Stomach smooth muscle (tissue), 2 donors: ENCODE measurements at regions not wholly inside any gene's neighbourhood (a gene's known extent, or its start where the extent isn't known, plus 50 kb on each side); places are given as distances from the start of the nearest gene placed in this dataset.

Source experiments
- H3K27ac ChIP-seq: one replicate; pipeline ENCODE4 v1.7.0; 2013; ENCODE audit warnings: mild to moderate bottlenecking, low read length, inconsistent platforms
- H3K27me3 ChIP-seq, 2 donors: one replicate each; pipeline ENCODE4 v1.7.0; 2013; ENCODE audit warnings: low read length in 2 of 2; ENCODE audit not compliant: insufficient read depth in 2 of 2, control insufficient read depth in 1 of 2
- H3K36me3 ChIP-seq, 2 donors: one replicate each; pipeline ENCODE4 v1.7.0; 2013; ENCODE audit warnings: low read length in 2 of 2; ENCODE audit not compliant: control insufficient read depth in 2 of 2, insufficient read depth in 2 of 2
- H3K4me1 ChIP-seq: one replicate; pipeline ENCODE4 v1.7.0; 2013; ENCODE audit warnings: low read length; ENCODE audit not compliant: control insufficient read depth, insufficient read depth
- H3K4me3 ChIP-seq, 2 donors: one replicate each; pipeline ENCODE4 v1.7.0; 2013; ENCODE audit warnings: low read length in 2 of 2
- H3K9ac ChIP-seq, 2 donors: one replicate each; pipeline ENCODE4 v1.7.0; 2013; ENCODE audit warnings: low read length in 2 of 2, mild to moderate bottlenecking in 1 of 2
- H3K9me3 ChIP-seq, 2 donors: one replicate each; pipeline ENCODE4 v1.7.0; 2013; ENCODE audit warnings: low read length in 2 of 2; ENCODE audit not compliant: control insufficient read depth in 2 of 2
- donor health status: healthy.
- donor health status: Pancreatic carcinoma.

DNA sequence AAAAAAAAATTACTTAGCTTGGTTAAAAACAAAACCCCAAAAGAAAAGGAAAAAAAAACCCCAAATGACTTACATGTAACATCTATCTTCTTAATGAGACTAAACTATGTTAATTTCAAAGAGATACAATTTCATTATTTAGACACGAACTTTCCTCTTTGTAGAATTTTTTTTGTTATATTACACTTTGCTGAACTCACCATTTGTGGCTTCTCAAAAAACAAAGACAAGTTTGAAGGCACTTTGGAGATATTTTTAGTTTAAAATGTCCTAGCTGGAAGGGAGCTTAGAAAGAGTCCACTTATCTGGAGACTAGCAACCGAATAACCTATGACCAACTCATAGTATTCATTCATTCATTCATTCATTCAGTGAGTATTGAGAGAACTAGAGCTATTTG, 301.7 kb upstream of the ROPN1 start:
- no peaks in the 10 kb centered on the region for H3K36me3 ChIP-seq
- H3K9ac ChIP-seq: no peak overlapping the region
- no peaks in the 10 kb centered on the region for H3K9me3 ChIP-seq
- no peak overlapping the region for H3K27ac ChIP-seq
- peaks cover 26% of the 10 kb centered on the region for H3K4me1 ChIP-seq
- H3K4me3 ChIP-seq: no peak overlapping the region
- H3K27me3 ChIP-seq: no peaks in the 10 kb centered on the region

DNA sequence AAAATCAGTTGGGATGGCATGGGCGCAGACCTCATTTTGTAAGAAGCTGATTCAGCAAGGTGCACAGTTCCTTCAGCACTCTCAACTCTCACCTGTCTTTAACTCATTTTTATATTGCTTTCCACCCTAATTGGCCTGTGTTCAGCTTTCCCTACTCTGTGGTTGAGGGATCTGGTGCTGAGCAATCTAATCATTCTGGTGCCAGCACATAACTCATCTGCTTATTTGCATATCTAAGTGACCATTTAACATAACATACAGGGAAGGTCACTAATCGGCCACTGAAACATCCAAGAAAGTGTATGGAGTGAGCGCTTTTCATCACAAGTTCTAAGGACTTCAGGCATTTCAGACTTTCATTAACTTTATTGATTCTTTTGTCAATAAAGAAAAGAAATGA, 303.4 kb upstream of the ROPN1 start:
- Histone ChIP-seq H3K9me3 (no peaks in the 10 kb centered on the region), H3K9ac (no peak overlapping the region), H3K4me3 (no peak overlapping the region), H3K36me3 (no peaks in the 10 kb centered on the region), H3K4me1 (peaks cover 25% of the 10 kb centered on the region), H3K27me3 (no peaks in the 10 kb centered on the region), H3K27ac (no peak overlapping the region)

DNA sequence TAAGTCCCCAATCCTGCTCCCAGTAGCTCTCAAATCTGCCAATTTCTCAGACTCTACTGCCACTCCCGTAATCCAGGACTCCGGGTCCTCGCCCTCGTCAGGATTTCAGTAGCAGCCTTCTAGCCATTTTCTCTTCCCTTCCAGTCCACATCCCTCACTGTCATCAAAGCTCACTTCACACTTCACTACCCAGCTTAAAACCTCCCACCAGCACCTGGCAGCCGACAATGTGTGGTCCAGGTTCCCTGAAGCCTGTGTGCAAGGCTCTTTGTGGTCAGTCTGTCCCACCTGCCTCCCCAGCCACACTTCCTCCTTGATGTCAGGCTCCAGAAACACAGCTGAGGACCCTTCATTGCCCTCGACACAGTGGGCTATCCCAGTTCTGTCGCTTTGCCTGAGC, 304.5 kb upstream of the ROPN1 start:
- no peaks in the 10 kb centered on the region for H3K9me3 ChIP-seq
- peaks cover 21% of the 10 kb centered on the region for H3K4me1 ChIP-seq
- H3K27me3 ChIP-seq: no peaks in the 10 kb centered on the region
- no peak overlapping the region for H3K4me3 ChIP-seq
- no peak overlapping the region for H3K9ac ChIP-seq
- no peak overlapping the region for H3K27ac ChIP-seq
- no peaks in the 10 kb centered on the region for H3K36me3 ChIP-seq

DNA sequence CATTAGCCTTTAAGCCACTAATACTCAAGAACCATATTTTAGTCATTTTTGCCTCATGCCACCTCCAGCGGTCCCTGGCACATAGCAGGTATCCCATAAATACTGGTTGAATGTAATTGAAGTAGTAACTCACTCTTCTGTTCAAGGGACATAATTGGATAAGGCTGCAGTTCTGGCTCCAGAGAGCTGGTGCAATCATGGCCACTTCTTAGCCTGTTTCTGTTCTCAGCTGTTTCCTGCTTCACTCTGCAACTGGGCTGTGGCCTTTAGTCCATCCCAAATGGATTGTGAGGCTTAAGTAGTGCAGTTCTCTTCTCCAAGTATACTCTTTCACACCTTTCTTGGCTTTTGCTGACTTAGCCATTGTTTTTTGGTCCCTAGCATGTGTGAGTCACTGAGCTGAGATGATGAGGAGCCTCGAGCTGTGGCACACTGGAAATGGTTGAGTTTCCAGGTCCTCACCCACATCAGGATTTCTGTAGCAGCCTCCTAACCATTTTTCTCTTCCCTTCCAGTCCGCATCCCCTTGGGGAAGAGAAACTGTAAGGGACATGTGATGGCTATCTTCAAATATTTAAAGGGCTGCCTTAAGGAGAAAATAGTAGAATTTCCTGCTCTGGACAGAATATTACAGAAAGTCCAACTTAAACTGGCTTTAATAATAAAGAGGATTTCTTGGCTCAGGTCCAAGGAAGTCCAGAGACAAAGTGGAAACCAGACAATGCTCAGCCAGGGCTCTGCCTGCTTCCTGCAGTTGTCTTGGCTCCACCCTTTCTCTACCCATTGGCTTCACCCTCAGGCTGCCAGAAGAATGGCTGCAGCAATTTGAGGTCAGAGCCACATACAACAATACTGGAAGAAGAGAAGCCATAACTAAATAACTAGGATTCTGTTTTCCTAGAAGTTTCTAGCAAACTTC, 305.4 kb upstream of the ROPN1 start:
- no peak overlapping the region for H3K27ac ChIP-seq
- H3K4me1 ChIP-seq: peaks cover 17% of the 10 kb centered on the region
- H3K9ac ChIP-seq: no peak overlapping the region
- no peaks in the 10 kb centered on the region for H3K36me3 ChIP-seq
- H3K4me3 ChIP-seq: no peak overlapping the region
- H3K9me3 ChIP-seq: no peaks in the 10 kb centered on the region
- no peaks in the 10 kb centered on the region for H3K27me3 ChIP-seq

DNA sequence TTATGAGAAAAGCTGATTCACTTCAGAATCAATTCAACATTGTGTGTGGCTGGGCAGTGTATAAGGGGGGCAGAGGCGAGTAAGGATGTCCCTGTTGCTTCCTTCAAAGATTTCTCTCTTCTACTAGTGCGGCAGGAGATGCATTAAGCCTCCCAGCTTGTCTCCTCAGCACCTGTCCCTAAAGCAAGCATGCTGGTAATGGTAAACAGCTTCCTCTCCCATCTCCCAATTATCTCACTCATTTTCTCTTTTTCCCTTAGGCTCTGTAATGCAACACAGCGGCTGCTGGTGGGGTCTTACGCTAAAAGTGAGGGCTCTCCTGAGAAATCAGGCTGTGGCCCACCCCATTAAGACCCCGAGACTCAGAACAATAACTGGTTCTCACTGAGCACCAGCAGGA, 306.4 kb upstream of the ROPN1 start:
- H3K27me3 ChIP-seq: no peaks in the 10 kb centered on the region
- H3K4me3 ChIP-seq: no peak overlapping the region
- H3K27ac ChIP-seq: no peak overlapping the region
- no peaks in the 10 kb centered on the region for H3K36me3 ChIP-seq
- peaks cover 16% of the 10 kb centered on the region for H3K4me1 ChIP-seq
- H3K9ac ChIP-seq: no peak overlapping the region
- H3K9me3 ChIP-seq: no peaks in the 10 kb centered on the region

DNA sequence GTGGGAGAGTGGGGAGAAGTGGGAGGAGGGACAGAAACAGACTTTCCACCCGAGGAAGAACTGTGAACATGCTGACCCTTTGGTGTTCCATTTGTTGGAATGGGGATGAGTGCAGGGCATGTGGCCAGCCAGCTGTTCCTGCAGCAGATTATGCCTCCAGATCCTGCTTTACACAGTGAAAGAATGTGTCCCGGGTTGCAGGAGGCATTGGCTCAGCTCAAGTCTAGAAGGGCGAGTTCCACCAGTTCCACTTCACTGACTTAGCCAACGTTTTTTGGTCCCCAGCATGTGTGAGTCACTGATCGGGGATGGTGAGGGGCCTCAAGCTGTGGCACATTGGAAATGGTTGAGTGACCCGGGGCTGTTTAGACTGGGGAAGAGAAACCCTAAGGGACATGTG, 307.0 kb upstream of the ROPN1 start:
- Histone ChIP-seq H3K36me3 (no peaks in the 10 kb centered on the region), H3K9me3 (no peaks in the 10 kb centered on the region), H3K9ac (no peak overlapping the region), H3K27ac (no peak overlapping the region), H3K27me3 (no peaks in the 10 kb centered on the region), H3K4me1 (peaks cover 16% of the 10 kb centered on the region), H3K4me3 (no peak overlapping the region)

DNA sequence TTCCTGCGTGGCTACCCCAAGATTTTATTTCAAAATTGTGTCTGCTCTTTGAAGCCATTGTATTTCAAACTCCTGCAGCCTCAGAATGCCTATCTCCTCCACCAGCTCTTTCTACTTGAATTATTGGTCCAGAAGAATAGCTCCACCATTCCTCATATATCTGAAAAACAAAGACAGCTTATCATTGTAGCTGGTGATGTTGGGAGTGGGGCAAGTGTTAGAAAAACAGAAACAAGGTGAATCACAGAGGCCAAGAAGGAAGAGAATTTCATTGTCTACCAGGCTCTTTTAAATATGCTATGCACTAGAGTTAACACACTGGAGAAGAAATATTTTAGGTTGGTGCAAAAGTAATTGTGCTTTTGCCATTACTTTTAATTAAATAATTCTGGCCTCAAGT, 307.9 kb upstream of the ROPN1 start:
- H3K9me3 ChIP-seq: no peaks in the 10 kb centered on the region
- peaks cover 16% of the 10 kb centered on the region for H3K4me1 ChIP-seq
- H3K27ac ChIP-seq: no peak overlapping the region
- no peaks in the 10 kb centered on the region for H3K36me3 ChIP-seq
- H3K4me3 ChIP-seq: no peak overlapping the region
- no peaks in the 10 kb centered on the region for H3K27me3 ChIP-seq
- no peak overlapping the region for H3K9ac ChIP-seq

DNA sequence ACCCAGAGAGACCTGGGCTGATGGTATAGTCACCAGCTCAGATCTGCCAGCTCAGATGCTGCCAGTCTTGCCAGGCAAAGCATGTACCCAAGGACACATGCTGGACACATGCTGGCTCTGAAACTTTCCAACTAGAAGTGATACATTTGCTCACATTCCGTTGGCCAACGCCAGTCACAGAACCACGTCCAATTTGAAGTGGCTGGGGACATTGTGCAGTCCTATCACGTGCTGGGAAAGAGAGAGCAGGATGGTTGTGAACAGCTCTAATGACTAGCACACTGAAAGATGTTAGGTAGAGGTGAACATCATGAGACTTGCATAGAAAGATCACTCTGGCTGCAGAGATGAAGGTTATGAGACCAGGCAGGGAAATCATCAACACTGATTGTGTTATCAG, 308.5 kb upstream of the ROPN1 start:
- no peaks in the 10 kb centered on the region for H3K9me3 ChIP-seq

DNA sequence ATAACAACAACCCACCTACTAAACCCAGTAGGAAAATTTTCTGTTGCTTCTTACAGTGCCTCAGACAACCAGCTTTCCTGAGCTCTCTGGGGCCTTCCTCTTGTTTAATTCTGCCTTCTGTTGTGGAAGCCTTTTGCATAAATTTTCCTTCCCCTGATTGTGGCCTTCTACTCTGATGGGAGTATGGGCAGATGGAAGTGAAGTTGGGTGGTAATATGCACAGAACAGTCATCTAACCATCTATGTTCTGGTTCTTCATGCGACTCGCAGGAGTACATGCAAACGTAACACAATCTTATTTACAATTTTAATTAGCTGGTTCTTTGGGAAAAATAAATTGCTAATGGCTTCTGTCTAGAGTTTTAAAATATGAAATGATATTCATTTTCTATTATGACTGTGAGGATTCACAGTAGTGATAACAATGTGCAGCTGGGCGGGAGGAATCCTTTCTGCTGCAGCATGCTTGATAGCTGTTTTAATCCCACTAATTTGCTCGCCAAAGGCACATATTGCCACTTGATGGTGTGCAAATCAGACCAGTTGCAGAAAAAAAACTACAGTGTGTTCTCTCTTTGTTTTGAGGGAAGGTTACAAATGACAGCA, 311.5 kb upstream of the ROPN1 start:
- H3K9ac ChIP-seq: no peak overlapping the region
- peaks cover 4% of the 10 kb centered on the region for H3K4me1 ChIP-seq
- no peaks in the 10 kb centered on the region for H3K9me3 ChIP-seq
- no peak overlapping the region for H3K27ac ChIP-seq
- no peak overlapping the region for H3K4me3 ChIP-seq
- no peaks in the 10 kb centered on the region for H3K36me3 ChIP-seq
- H3K27me3 ChIP-seq: no peaks in the 10 kb centered on the region

More for the DNA sequence above, 308.5 kb upstream of the ROPN1 start:
- Histone ChIP-seq H3K27me3 (no peaks in the 10 kb centered on the region), H3K4me3 (no peak overlapping the region), H3K9ac (no peak overlapping the region), H3K4me1 (peaks cover 13% of the 10 kb centered on the region), H3K36me3 (no peaks in the 10 kb centered on the region), H3K27ac (no peak overlapping the region)

DNA sequence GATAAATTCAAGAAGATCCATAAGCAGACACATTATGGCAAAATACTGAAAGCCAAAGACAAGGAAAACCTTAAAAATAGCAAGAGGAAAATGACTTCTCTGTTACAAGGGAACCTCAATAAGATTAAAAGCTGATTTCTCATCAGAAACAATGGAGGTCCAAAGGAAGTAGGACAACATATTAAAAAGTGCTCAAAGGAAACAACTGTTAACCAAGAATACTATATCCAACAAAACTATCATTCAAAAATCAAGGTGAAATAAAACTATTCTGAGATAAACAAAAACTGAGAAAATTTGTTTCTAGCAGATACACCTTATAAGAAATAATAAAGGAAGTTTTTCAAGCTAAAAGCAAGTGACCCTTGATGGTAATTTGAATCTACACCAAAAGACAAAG, 314.7 kb upstream of the ROPN1 start:
- no peak overlapping the region for H3K4me3 ChIP-seq
- no peak overlapping the region for H3K27ac ChIP-seq
- H3K9ac ChIP-seq: no peak overlapping the region
- no peaks in the 10 kb centered on the region for H3K4me1 ChIP-seq
- no peaks in the 10 kb centered on the region for H3K27me3 ChIP-seq
- no peaks in the 10 kb centered on the region for H3K9me3 ChIP-seq
- no peaks in the 10 kb centered on the region for H3K36me3 ChIP-seq

DNA sequence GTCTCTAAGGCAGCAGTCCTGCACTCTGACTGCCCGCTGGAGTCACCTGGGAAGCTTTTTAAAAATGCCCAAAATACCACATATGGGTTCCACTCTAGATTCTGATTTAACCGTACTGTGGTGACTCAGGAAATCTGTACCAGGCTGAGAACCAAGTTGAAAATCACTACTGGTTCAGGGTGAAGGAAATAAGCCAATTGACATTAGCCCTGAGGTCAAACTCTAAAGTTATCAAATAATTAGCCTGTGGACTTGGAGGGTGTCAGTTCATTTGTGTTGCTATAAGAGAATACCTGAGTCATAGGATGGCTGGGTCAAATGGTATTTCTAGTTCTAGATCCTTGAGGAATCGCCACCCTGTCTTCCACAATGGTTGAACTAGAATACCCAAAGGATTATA, 321.7 kb upstream of the ROPN1 start:
- Histone ChIP-seq H3K27ac (no peak overlapping the region), H3K27me3 (no peaks in the 10 kb centered on the region)

More for the DNA sequence above, 321.7 kb upstream of the ROPN1 start:
- Histone ChIP-seq H3K4me1 (no peaks in the 10 kb centered on the region), H3K9me3 (no peaks in the 10 kb centered on the region), H3K36me3 (no peaks in the 10 kb centered on the region), H3K9ac (no peak overlapping the region), H3K4me3 (no peak overlapping the region)
